ENCODE measurements at regions not wholly inside any gene's neighbourhood (a gene's known extent, or its start where the extent isn't known, plus 50 kb on each side); places are given as distances from the start of the nearest gene placed in this dataset.

- TF ChIP-seq POLR2A (IDR thresholded peaks at IDR 0.05; ENCODE audit: low read length) (no peak), GATA1 (IDR thresholded peaks at IDR 0.05; ENCODE audit: low read depth, low read length) (no peak)
Measured at GRCh38 chr12:89070603-89071002, 281.7 kb downstream of the DUSP6 start.
